ENCODE measurements at regions not wholly inside any gene's neighbourhood (a gene's known extent, or its start where the extent isn't known, plus 50 kb on each side); places are given as distances from the start of the nearest gene placed in this dataset.

DNA sequence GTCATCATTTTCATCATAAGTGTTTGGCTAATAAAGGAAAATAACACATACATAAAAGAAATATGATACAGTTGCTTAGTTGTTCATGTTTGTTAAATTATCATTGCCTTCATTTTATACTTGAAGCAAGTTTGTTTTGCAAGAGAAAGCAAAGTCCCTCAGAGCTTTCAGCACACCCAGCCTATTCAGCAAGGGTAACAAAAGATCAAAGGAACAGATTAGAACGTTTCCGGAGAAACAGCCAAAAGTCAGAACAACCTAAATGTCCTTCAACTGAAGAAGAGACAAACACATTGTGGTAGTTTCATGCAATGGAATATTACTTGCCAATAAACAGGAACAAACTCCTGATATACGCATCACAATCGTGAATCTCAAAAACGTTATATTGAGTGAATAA, 380.7 kb downstream of the MZT1 start:
- TF ChIP-seq POLR2A (IDR thresholded peaks at IDR 0.05), result no peak
- TF ChIP-seq, protein P1, sequence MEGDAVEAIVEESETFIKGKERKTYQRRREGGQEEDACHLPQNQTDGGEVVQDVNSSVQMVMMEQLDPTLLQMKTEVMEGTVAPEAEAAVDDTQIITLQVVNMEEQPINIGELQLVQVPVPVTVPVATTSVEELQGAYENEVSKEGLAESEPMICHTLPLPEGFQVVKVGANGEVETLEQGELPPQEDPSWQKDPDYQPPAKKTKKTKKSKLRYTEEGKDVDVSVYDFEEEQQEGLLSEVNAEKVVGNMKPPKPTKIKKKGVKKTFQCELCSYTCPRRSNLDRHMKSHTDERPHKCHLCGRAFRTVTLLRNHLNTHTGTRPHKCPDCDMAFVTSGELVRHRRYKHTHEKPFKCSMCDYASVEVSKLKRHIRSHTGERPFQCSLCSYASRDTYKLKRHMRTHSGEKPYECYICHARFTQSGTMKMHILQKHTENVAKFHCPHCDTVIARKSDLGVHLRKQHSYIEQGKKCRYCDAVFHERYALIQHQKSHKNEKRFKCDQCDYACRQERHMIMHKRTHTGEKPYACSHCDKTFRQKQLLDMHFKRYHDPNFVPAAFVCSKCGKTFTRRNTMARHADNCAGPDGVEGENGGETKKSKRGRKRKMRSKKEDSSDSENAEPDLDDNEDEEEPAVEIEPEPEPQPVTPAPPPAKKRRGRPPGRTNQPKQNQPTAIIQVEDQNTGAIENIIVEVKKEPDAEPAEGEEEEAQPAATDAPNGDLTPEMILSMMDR (IDR thresholded peaks at IDR 0.05), result no peak
- TF ChIP-seq EP300 (IDR thresholded peaks at IDR 0.05), result no peak
- DNase-seq, result no peak
- Histone ChIP-seq H3K27me3 (peaks cover 2% of the 10 kb centered on the region), H3K27ac (no peak overlapping the region), H3K4me1 (ENCODE audit: insufficient read depth) (no peaks in the 10 kb centered on the region), H3K4me3 (no peak overlapping the region), H3K36me3 (no peaks in the 10 kb centered on the region), H3K9me3 (no peaks in the 10 kb centered on the region)
- intact Hi-C loops (cut with DNase I), result no loop called here
- WGBS, 3 donors, result 73 to 80% (median 77%) methylated on average over 5 of the region's 5 CpGs

DNA sequence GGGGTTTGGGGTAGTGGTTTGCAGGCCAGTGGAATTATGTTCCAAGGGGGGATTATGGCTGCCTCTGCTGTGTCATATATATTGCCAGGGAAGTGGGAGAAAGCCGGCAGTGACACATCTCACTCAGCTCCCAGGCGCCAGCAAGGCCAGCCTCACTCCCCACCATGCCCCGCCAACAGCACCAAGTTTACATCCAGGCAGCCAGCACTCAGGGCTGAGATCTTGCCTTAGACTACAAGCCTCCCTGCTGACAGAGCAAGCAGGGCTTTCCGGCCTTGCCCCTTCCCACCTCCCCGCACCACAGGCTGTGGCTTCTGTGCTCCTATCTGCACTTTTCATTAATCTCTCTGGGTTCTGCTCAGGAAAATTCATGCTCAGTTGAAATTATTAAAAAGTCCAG, 385.1 kb downstream of the MZT1 start:
- DNase-seq, result no peak
- WGBS, 3 donors, result 94 to 98% (median 95%) methylated on average over 5 of the region's 5 CpGs
- Histone ChIP-seq H3K4me1 (ENCODE audit: insufficient read depth) (no peaks in the 10 kb centered on the region), H3K9me3 (no peaks in the 10 kb centered on the region), H3K36me3 (no peaks in the 10 kb centered on the region), H3K27ac (no peak overlapping the region), H3K4me3 (no peak overlapping the region), H3K27me3 (no peaks in the 10 kb centered on the region)
- intact Hi-C loops (cut with DNase I), result no loop called here
- TF ChIP-seq POLR2A (IDR thresholded peaks at IDR 0.05) (no peak), EP300 (IDR thresholded peaks at IDR 0.05) (no peak)
- TF ChIP-seq, protein P1 (IDR thresholded peaks at IDR 0.05), result no peak

DNA sequence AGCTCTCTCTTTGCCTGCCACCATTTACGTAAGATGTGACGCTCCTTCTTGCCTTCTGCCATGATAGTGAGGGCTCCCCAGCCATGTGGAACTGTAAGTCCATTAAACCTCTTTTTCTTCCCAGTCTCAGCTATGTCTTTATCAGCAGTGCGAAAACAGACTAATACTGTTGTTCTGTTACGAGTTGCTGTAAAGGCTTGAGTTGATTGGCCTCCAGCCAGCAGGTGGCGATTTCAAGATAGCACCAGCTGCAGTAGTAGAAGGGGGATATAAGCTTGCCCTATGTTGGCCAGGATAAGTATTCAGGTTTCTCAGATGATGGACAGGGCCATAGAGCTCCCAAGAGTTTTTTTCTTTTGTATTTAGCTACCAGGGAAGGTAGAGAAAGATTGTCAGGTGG, 385.5 kb downstream of the MZT1 start:
- DNase-seq, result no peak
- intact Hi-C loops (cut with DNase I), result no loop called here
- H3K27ac ChIP-seq, result no peak overlapping the region
- no peaks in the 10 kb centered on the region for H3K4me1 ChIP-seq (ENCODE audit: insufficient read depth)
- no peaks in the 10 kb centered on the region for H3K27me3 ChIP-seq
- H3K4me3 ChIP-seq, result no peak overlapping the region
- no peak for TF ChIP-seq EP300 (IDR thresholded peaks at IDR 0.05)
- TF ChIP-seq, protein P1 (IDR thresholded peaks at IDR 0.05), result no peak
- no peak for TF ChIP-seq POLR2A (IDR thresholded peaks at IDR 0.05)
- 91 to 97% (median 96%) methylated on average over 5 of the region's 5 CpGs for WGBS, 3 donors
- no peaks in the 10 kb centered on the region for H3K36me3 ChIP-seq
- H3K9me3 ChIP-seq, result no peaks in the 10 kb centered on the region

DNA sequence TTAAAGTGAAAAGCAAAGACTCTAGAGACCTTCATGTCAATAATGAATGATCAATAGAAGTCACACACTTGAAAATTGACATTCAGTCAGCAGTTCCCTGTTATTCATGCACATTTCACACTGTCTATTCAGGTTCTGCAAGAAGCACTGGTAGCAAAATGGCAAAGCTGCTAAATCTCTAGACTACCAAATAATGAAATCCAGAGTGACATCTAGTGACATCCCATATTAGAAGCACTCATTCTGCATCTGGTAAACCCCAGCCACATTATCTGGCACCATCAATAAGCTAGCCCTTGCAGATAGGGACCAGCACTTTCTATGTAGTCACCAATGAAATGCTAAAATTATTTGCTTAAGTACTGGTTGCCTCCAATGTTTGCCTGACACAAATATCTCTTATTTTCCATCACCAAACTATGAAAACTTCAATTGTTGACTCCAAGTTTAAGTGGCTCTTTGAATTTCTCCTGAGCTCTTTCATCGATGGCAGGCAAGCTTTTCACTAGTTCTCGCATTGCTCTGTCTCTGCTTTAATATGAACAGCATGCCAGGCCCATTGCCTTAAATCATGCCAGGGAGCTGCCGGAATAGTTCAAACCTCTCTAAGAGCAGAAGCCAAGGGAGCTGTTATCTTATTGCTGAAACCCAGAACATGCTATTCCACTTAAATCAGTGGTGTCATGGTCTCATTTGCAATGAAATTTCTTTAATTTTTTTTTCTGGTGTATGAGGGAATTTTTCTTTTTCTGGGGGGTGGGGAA, 409.9 kb downstream of the MZT1 start:
- intact Hi-C loops (cut with DNase I), result no loop called here
- H3K27me3 ChIP-seq, result no peaks in the 10 kb centered on the region
- WGBS, 3 donors, result 27 to 45% (median 35%) methylated on average over 3 of the region's 3 CpGs
- peak in 2 of 5 donors; percentile 20 to 40 for DNase-seq
- no peaks in the 10 kb centered on the region for H3K4me1 ChIP-seq (ENCODE audit: insufficient read depth)
- H3K36me3 ChIP-seq, result no peaks in the 10 kb centered on the region
- H3K9me3 ChIP-seq, result no peaks in the 10 kb centered on the region
- H3K4me3 ChIP-seq, result no peak overlapping the region
- H3K27ac ChIP-seq, result no peak overlapping the region
- TF ChIP-seq, protein P1 (IDR thresholded peaks at IDR 0.05), result no peak
- no peak for TF ChIP-seq EP300 (IDR thresholded peaks at IDR 0.05)
- no peak for TF ChIP-seq POLR2A (IDR thresholded peaks at IDR 0.05)

Measured in ovary (tissue), 7 donors.